Stomach (tissue), 4 donors: ENCODE measurements at regions not wholly inside any gene's neighbourhood (a gene's known extent, or its start where the extent isn't known, plus 50 kb on each side); places are given as distances from the start of the nearest gene placed in this dataset.

Experiments
- POLR2A ChIP-seq, 4 donors: fragments of 450-650 bp; IDR thresholded peaks; one replicate each; pipeline ENCODE4 v1.6.1; 2016; ENCODE audit warnings: antibody characterized with exemption in 4 of 4, control low read depth in 2 of 4, mild to moderate bottlenecking in 1 of 4, moderate library complexity in 1 of 4
- TF ChIP-seq, protein P1 (sequence below), 7 experiments: fragments of 450-650 bp in 4 of 7; fragments of 200-600 bp in 3 of 7; sonication (generic) in 3 of 7; IDR thresholded peaks; one replicate each; pipeline ENCODE4 v1.5.1; 2016 to 2019; ENCODE audit warnings: antibody characterized with exemption in 7 of 7, control low read depth in 2 of 7, mild to moderate bottlenecking in 1 of 7

DNA sequence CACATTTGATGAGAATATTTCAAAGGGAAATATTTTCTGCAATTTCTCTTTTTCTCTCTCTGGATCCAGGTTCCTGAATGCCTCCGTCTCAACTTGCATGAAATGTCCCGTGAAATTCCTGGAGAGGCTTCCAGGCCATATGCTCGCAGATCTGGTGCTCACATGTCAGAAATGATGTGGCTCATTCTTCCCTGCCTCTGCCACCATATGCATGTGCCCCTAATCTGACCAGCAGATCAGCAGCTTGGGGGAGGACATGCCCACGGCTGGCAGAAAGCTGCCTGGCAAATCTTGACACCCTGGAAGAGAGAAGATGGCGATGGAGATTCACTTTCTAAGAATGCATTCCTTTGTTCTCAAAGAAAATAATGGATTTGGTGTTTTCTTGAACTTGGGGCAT, 490.7 kb downstream of the RPS24 start:
- TF ChIP-seq, protein P1, sequence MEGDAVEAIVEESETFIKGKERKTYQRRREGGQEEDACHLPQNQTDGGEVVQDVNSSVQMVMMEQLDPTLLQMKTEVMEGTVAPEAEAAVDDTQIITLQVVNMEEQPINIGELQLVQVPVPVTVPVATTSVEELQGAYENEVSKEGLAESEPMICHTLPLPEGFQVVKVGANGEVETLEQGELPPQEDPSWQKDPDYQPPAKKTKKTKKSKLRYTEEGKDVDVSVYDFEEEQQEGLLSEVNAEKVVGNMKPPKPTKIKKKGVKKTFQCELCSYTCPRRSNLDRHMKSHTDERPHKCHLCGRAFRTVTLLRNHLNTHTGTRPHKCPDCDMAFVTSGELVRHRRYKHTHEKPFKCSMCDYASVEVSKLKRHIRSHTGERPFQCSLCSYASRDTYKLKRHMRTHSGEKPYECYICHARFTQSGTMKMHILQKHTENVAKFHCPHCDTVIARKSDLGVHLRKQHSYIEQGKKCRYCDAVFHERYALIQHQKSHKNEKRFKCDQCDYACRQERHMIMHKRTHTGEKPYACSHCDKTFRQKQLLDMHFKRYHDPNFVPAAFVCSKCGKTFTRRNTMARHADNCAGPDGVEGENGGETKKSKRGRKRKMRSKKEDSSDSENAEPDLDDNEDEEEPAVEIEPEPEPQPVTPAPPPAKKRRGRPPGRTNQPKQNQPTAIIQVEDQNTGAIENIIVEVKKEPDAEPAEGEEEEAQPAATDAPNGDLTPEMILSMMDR (IDR thresholded peaks at IDR 0.05) = no peak
- TF ChIP-seq POLR2A (IDR thresholded peaks at IDR 0.05) = no peak
